CD14-positive monocyte (primary cell): ENCODE measurements at regions not wholly inside any gene's neighbourhood (a gene's known extent, or its start where the extent isn't known, plus 50 kb on each side); places are given as distances from the start of the nearest gene placed in this dataset.

Experiments
- DNase-seq, 3 donors: peaks; one replicate each; pipeline ENCODE4 v3.0.0-alpha.2; 2011 to 2022
- H2AFZ ChIP-seq: 2 replicates; pipeline ENCODE4 v1.6.0; 2012; ENCODE audit warnings: mild to moderate bottlenecking, low read depth, low read length, inconsistent platforms; ENCODE audit not compliant: insufficient read depth, poor library complexity, severe bottlenecking
- H3K27ac ChIP-seq, 2 donors: 1 replicate in 1 of 2; 2 replicates in 1 of 2; pipeline ENCODE4 v1.5.1; 2012 to 2013; ENCODE audit warnings: low read length in 2 of 2, control low read depth in 1 of 2, inconsistent platforms in 1 of 2, low read depth in 1 of 2, mild to moderate bottlenecking in 1 of 2
- H3K27me3 ChIP-seq, 2 donors: one replicate each; pipeline versions ENCODE4 v1.6.0 to v1.6.1; 2011 to 2013; ENCODE audit warnings: low read length in 2 of 2; ENCODE audit not compliant: control insufficient read depth in 2 of 2, insufficient read depth in 2 of 2
- H3K36me3 ChIP-seq, 2 donors: replicated peaks in 1 of 2; 1 replicate in 1 of 2; 2 replicates in 1 of 2; pipeline versions ENCODE4 v1.5.1 to v1.6.1; 2012 to 2013; ENCODE audit warnings: low read length in 2 of 2, control low read depth in 1 of 2, inconsistent platforms in 1 of 2, mild to moderate bottlenecking in 1 of 2; ENCODE audit not compliant: insufficient read depth in 2 of 2, control insufficient read depth in 1 of 2
- H3K4me1 ChIP-seq, 2 donors: 1 replicate in 1 of 2; 2 replicates in 1 of 2; pipeline versions ENCODE4 v1.5.1 to v1.6.1; 2012 to 2013; ENCODE audit warnings: low read length in 2 of 2, control low read depth in 1 of 2, inconsistent platforms in 1 of 2, mild to moderate bottlenecking in 1 of 2, moderate library complexity in 1 of 2; ENCODE audit not compliant: insufficient read depth in 2 of 2, control insufficient read depth in 1 of 2
- H3K4me2 ChIP-seq: replicated peaks from 2 replicates; pipeline ENCODE3; 2012; ENCODE audit warnings: low read length, moderate library complexity, mild to moderate bottlenecking; ENCODE audit not compliant: poor library complexity, severe bottlenecking; ENCODE audit errors: extremely low read depth
- H3K4me3 ChIP-seq, 3 experiments: fragments of 200-600 bp in 1 of 3; sonication (generic) in 1 of 3; replicated peaks in 1 of 3; 1 replicate in 2 of 3; 2 replicates in 1 of 3; pipeline ENCODE4 v1.5.1; 2011 to 2013; ENCODE audit warnings: low read length in 3 of 3, mild to moderate bottlenecking in 3 of 3, control low read depth in 2 of 3, low read depth in 2 of 3, inconsistent platforms in 1 of 3, moderate library complexity in 1 of 3
- H3K79me2 ChIP-seq: 2 replicates; pipeline ENCODE4 v1.6.0; 2012; ENCODE audit warnings: mild to moderate bottlenecking, control low read depth, inconsistent platforms, low read length, moderate library complexity; ENCODE audit not compliant: insufficient read depth
- H3K9ac ChIP-seq: 2 replicates; pipeline ENCODE4 v1.6.0; 2017; ENCODE audit warnings: low read length, mild to moderate bottlenecking; ENCODE audit not compliant: insufficient read depth, poor library complexity, severe bottlenecking
- H3K9me3 ChIP-seq, 2 donors: replicated peaks in 1 of 2; 1 replicate in 1 of 2; 2 replicates in 1 of 2; pipeline versions ENCODE4 v1.5.1 to v1.6.1; 2012 to 2013; ENCODE audit warnings: low read length in 2 of 2, control low read depth in 1 of 2; ENCODE audit not compliant: control insufficient read depth in 1 of 2, insufficient read depth in 1 of 2
- H4K20me1 ChIP-seq: 2 replicates; pipeline ENCODE4 v1.6.0; 2012; ENCODE audit warnings: mild to moderate bottlenecking, low read length, control low read depth, moderate library complexity; ENCODE audit not compliant: insufficient read depth
- H3K27ac Mint-ChIP-seq, 7 donors: one replicate each; pipeline ENCODE4 v1.8.0; 2020; ENCODE audit warnings: mild to moderate bottlenecking in 7 of 7, mixed read lengths in 7 of 7, moderate library complexity in 6 of 7, inconsistent platforms in 2 of 7
- H3K27me3 Mint-ChIP-seq, 3 donors: one replicate each; pipeline ENCODE4 v1.8.0; 2021 to 2022; ENCODE audit warnings: low read depth in 3 of 3, mild to moderate bottlenecking in 3 of 3, mixed read lengths in 3 of 3, moderate library complexity in 3 of 3, inconsistent platforms in 1 of 3
- H3K36me3 Mint-ChIP-seq, 2 donors: one replicate each; pipeline ENCODE4 v1.8.0; 2020; ENCODE audit warnings: mixed read lengths in 2 of 2, inconsistent platforms in 1 of 2, mild to moderate bottlenecking in 1 of 2
- H3K4me1 Mint-ChIP-seq: one replicate; pipeline ENCODE4 v1.8.0; 2020; ENCODE audit warnings: mild to moderate bottlenecking, mixed read lengths
- H3K4me3 Mint-ChIP-seq, 2 donors: one replicate each; pipeline ENCODE4 v1.8.0; 2020; ENCODE audit warnings: mild to moderate bottlenecking in 2 of 2, mixed read lengths in 2 of 2, moderate library complexity in 1 of 2
- H3K9me3 Mint-ChIP-seq, 7 donors: one replicate each; pipeline ENCODE4 v1.8.0; 2020 to 2022; ENCODE audit warnings: mixed read lengths in 7 of 7, mild to moderate bottlenecking in 6 of 7, moderate library complexity in 6 of 7, inconsistent platforms in 2 of 7
- CTCF ChIP-seq: fragments of 200-600 bp; IDR thresholded peaks from one replicate; pipeline ENCODE4 v1.8.0; 2022; ENCODE audit warnings: antibody characterized with exemption, mild to moderate bottlenecking
- WGBS: methylation state at CpG from one replicate; pipeline ENCODE4 v1.1.5; 2013; ENCODE audit warnings: missing lambda C conversion rate; ENCODE audit not compliant: insufficient coverage; 5-methylcytosine and 5-hydroxymethylcytosine counted together
- intact Hi-C, 2 donors: fragments of 100-400 bp; cut with micrococcal nuclease; formaldehyde crosslinking; loops; one replicate each; pipeline versions ENCODE4 v1.15.0 to v1.15.1; 2023

- Mint-ChIP-seq H3K4me1 (no peaks in the 10 kb centered on the region), H3K27me3 (peaks cover 0 to 5% (median 1%) of the 10 kb centered on the region in 3 donors), H3K36me3 (no peaks in the 10 kb centered on the region), H3K27ac (no peak overlapping the region), H3K4me3 (no peak overlapping the region), H3K9me3 (peaks cover 0 to 2% (median 0%) of the 10 kb centered on the region in 7 donors)
- no peak overlapping the region for H3K4me3 ChIP-seq
- H3K27me3 ChIP-seq: no peaks in the 10 kb centered on the region
- no peaks in the 10 kb centered on the region for H3K79me2 ChIP-seq
- H2AFZ ChIP-seq: no peak overlapping the region
- no peak overlapping the region for H3K9ac ChIP-seq
- intact Hi-C loops: no loop called here
- no peak for DNase-seq
- H3K4me2 ChIP-seq: no peak overlapping the region
- TF ChIP-seq CTCF: no peak
- H3K27ac ChIP-seq: no peak overlapping the region
- H4K20me1 ChIP-seq: no peaks in the 10 kb centered on the region
- H3K36me3 ChIP-seq: no peaks in the 10 kb centered on the region
- no peaks in the 10 kb centered on the region for H3K4me1 ChIP-seq
- 100% methylated on average over 1 of the region's 3 CpGs for WGBS
- H3K9me3 ChIP-seq: no peaks in the 10 kb centered on the region
Observed at GRCh38 chr5:169423580-169424278, 122.8 kb upstream of the SLIT3 start.

GRCh38 chr5:169422087-169422486, 121.1 kb upstream of the SLIT3 start:
- Mint-ChIP-seq H3K4me1 (no peaks in the 10 kb centered on the region), H3K4me3 (no peak overlapping the region), H3K27ac (no peak overlapping the region), H3K36me3 (no peaks in the 10 kb centered on the region), H3K9me3 (peaks cover 0 to 5% (median 2%) of the 10 kb centered on the region in 7 donors), H3K27me3 (peaks cover 0 to 6% (median 1%) of the 10 kb centered on the region in 3 donors)
- Histone ChIP-seq H3K27ac (no peak overlapping the region), H2AFZ (no peak overlapping the region), H3K9me3 (peaks cover 0 to 3% of the 10 kb centered on the region in 2 donors), H3K4me2 (no peak overlapping the region), H3K79me2 (no peaks in the 10 kb centered on the region), H3K36me3 (no peaks in the 10 kb centered on the region), H3K4me1 (no peaks in the 10 kb centered on the region), H3K9ac (no peak overlapping the region), H3K4me3 (no peak overlapping the region), H3K27me3 (no peaks in the 10 kb centered on the region), H4K20me1 (no peaks in the 10 kb centered on the region)
- DNase-seq: no peak
- intact Hi-C loops: no loop called here
- TF ChIP-seq CTCF: no peak
- WGBS: no CpG with 5 or more reads among the region's 3 CpGs
